HK-2 (cell line): ENCODE measurements at regions not wholly inside any gene's neighbourhood (a gene's known extent, or its start where the extent isn't known, plus 50 kb on each side); places are given as distances from the start of the nearest gene placed in this dataset.

ENCODE experiments used
- DNase-seq: peaks from one replicate; pipeline ENCODE4 v3.0.0-alpha.2; 2018; ENCODE audit not compliant: unreplicated experiment

DNA sequence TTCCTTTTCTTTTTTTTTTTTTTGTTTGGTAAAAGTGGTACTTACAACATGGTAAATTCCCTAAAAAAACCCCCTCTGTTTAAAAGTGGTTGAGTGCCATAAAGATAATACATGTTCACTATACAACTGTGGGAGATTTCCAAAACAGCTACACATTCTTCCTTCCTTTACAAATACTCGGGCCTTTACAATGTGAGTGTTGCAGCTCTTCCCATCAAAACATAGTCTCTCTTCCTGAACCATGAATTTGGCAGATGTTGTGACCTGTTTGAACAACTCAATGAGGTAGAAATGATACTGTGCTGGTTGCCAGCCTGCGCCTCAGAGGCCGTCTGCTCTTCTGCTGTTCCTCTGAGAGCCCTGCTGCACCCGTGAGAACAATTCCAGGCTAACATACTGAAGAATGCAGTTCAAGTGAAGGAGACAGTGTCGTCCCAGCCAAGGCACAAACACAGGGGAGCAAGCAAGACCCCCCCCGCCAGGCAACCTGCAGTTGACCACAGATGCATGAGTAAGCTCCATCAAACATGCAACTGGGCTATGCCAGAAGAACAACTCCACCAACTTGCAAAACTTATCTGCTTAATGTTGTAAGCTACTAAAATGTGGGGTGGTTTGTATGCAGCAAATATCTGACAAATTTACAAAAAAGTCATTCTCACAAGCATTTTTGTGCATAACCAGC is 645.0 kb downstream of the PCDH7 start:
- peak; percentile 20 for DNase-seq

- DNase-seq, result no peak
Measured at GRCh38 chr4:31366041-31366440, 645.9 kb downstream of the PCDH7 start.

DNA sequence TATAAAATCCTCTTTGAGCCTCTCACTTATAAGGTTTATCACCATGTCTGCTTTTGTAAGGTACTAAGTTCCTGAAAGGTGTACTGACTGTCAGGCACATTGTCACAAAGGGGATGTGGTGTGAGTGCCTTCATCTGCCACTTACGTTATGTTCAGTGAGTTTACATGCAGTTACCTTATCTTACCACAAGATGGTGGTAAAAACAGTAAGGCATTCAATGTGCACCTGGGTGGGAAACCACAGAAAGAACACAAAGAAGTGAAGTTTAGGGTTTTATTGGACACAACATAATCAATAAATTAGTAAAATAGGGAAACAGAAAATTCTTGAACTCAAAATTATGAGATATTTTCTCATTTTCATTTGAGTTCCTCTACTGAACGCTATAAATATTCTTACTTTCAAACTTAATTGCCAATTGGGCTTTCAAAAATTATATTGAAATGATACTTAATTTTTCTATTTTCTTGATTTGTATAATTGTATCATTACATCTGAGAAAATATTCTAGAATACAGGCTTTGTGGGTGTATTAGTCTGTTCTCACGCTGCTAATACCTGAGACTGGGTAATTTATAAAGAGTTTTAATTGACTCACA is 650.8 kb downstream of the PCDH7 start:
- no peak for DNase-seq

- no peak for DNase-seq
Measured at GRCh38 chr4:31374256-31374960, 654.2 kb downstream of the PCDH7 start.

DNA sequence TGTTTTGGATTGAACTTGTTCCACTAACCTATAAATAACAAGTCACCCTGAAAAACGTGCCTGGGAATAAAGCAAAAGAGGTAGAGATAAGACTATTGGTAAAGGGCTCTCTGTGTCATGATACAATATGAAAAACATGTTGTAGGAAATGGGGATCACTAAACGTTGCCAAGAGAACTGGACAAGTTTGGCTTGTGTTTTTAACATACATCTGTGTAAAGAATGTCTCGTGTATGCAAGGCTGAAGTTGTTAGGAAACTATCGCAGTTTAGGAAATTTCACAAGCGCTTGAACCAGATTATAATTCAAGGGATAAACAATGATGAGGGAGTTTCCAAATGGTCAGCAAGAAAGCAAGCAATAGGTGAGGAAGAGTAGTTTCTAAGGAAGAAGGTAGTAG is 655.8 kb downstream of the PCDH7 start:
- no peak for DNase-seq

- no peak for DNase-seq
Measured at GRCh38 chr4:31379364-31379763, 659.2 kb downstream of the PCDH7 start.

- no peak for DNase-seq
Measured at GRCh38 chr4:31383767-31384166, 663.6 kb downstream of the PCDH7 start.

DNA sequence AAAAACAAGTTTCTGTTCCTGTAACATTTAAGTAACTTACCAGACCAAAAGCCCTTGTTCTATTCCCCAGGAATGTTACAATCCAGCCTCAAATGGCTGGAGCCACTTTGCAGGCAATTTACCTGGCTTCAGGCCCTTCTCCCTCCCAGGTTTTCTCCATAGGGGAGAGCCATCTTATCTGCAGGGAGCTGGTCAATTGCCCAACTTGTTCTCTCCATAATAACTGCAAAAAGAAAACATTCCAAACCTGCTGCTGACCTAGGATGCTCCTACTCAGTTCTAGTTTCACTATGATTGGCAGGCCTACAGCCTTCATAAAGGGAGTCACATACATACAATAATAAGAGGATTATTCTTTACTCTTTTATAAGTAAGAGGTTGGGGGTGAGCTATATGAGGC is 670.7 kb downstream of the PCDH7 start:
- DNase-seq, result no peak

- no peak for DNase-seq
Measured at GRCh38 chr4:31391976-31392375, 671.8 kb downstream of the PCDH7 start.

DNA sequence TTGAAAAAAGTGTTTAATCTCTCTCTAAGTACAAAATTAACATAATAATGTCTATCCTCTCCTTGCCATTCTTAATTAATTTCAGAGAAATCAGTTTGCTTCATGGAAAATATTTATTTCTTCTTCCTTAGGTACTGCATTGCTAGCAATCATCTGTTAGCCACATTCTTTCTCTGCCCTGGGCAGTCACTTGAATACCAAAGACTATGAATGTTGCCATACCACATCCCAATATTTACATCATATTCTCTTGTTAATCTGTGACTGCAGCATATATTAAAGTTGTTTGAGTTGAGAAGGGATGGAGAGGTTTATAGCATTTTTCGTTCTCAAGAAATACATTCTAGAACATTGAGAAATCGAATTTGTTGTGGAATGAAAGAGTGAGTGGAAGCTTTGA is 672.8 kb downstream of the PCDH7 start:
- no peak for DNase-seq

DNA sequence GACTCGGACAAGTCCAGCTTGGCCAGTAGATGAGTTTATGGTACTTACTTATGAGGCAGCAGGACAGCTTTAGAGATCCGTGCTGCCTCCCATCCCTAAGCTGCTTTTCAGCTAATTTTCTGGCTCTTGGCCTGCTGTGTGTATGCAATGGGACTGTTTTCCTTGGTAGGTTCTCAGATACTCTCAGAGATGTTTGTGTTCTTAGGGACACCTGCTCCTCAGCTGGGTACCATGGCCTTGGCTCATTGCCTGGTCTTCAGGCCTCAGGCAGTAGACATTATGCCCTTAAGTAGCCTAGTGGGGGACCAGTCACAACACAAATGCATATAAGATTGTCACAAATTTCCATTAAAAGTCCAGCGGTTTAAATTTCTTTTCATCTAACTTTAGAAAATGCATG is 688.0 kb downstream of the PCDH7 start:
- no peak for DNase-seq

DNA sequence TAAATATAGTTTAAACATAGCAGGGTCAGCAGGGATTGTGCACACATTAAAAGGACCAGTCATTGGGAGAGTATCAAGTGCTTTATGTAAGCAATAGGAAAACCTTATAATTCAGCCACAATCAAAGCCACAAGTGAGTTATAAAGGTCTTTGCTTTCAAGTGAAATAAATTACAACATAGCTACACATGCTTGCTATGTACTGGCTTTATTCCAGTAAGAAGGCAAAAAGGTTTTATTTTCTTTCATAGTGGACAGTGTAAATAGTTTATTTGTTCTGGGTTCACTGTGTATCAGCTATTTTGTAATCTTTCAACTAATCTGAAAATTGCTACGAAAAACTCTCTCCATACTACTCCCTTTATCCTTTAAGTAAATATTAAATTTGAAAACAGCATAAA is 691.4 kb downstream of the PCDH7 start:
- no peak for DNase-seq

GRCh38 chr4:31415629-31416028 is 695.5 kb downstream of the PCDH7 start:
- DNase-seq, result no peak

DNA sequence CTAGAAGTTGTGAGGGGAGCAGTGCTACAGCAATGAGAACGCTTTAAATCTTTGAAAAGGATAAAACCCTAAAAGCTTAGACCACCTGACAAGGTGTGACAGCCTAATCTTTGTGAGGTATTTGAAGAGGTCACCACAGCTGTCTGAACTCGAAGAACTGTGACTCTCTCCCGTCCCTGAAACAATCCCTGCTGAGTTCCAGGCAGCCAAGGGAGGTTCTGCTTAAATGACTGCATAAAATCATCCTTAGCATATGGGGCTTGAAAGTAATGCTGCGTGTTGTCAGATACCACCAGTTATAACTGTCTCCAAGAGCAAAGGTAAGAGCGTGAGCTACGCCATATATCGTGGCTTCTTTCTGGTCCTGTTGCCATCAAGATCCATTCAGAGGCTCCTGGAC is 696.3 kb downstream of the PCDH7 start:
- DNase-seq, result no peak

DNA sequence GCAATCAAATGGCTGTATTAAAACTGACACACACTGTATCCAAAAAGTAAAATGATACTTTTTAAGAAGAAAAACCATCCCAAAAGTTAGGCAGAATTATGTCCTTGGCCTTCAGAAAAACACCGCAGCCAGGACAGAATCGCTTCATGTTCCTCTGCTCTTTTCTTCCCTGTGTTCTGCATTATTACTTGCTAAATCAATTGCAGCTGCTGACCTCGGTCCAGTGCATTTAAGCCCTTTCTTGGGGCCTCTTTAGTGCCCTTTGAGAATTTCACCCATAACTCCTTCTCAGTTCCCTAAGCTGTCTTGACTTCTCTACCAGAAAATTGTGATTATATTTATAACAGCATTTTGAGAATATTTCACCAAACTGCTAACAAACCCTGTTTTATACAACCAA is 696.9 kb downstream of the PCDH7 start:
- no peak for DNase-seq

DNA sequence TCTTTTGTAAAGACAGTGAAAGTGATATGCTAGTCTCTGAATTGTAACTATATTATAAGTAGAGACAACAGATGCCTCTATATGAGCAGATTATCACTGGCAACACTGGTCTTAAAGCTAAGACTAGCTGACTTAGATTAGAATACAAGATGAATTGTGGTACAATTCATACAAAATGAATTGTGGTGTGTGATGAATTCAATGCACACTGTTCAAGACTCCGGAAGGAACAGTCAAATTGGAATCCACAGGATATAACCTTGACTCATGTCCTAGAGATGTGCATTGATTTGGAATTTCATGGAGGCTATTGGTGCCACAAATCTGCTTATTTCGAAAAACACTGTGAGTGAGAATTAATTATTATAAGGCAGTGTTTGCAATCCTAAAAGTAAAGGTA is 701.8 kb downstream of the PCDH7 start:
- DNase-seq, result no peak

DNA sequence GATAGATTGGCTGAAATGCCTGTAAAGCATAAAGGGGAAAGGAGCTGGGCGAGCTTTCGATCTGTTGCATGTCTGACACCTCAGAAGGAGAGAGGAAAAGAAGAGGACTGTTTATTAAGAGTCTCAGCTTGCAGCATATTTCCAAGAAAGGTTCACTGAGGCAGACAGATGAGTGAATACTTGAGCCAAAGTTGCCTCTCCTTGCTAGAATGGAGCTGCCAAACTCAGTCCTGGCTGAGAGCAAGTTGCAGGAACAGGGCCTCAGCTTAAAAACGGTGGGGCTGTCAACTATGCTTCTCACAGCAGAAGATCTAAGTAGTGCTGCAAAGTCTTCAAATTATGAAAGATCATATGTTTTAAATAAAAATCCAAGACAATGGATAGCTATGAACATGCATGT is 707.5 kb downstream of the PCDH7 start:
- no peak for DNase-seq

- DNase-seq, result no peak
Measured at GRCh38 chr4:31442236-31442635, 722.1 kb downstream of the PCDH7 start.

- DNase-seq, result no peak
Measured at GRCh38 chr4:31445526-31445925, 725.4 kb downstream of the PCDH7 start.

GRCh38 chr4:31455612-31456011 is 735.4 kb downstream of the PCDH7 start:
- no peak for DNase-seq

DNA sequence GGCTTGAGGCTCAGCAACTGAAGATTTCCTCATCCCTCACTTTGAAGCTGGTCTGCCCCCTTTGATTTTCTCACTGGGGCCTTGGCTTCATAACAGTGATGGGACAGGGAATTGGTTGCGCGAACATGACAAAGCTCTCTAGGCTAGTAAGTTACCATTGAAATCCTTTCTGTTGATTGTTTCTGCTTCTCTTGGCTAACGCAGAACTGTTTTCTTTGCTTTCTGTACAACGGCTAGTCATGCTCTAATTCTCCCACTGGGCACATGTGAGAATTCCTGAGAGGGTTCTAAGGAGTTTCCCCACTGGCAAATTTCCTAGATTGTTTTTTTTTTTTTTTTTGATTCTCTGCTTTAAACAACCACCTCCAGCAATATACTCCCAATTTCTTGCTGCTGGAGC is 738.6 kb downstream of the PCDH7 start:
- no peak for DNase-seq

DNA sequence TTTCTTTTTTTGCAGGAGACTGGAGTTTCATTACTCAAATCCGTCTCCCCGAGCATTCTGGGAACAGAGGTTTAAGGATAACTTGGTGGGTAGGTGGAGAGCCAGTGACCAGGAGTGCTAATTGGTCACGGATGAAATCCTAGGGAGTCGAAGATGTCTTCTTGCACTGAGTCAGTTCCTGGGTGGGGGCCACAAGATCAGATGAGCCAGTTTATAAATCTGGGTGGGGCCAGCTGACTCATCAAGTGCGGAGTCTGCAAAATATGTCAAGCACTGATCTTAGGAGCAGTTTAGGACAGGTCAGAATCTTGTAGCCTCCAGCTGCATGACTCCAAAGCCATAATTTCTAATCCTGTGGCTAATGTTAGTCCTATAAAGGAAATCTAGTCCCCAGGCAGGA is 741.3 kb downstream of the PCDH7 start:
- peak; percentile 38 for DNase-seq

GRCh38 chr4:31467781-31468180 is 747.6 kb downstream of the PCDH7 start:
- no peak for DNase-seq
